ENCODE measurements at regions not wholly inside any gene's neighbourhood (a gene's known extent, or its start where the extent isn't known, plus 50 kb on each side); places are given as distances from the start of the nearest gene placed in this dataset.
A peak's percentile ranks its signal among the peaks of the same experiment; 100 is the strongest.

DNA sequence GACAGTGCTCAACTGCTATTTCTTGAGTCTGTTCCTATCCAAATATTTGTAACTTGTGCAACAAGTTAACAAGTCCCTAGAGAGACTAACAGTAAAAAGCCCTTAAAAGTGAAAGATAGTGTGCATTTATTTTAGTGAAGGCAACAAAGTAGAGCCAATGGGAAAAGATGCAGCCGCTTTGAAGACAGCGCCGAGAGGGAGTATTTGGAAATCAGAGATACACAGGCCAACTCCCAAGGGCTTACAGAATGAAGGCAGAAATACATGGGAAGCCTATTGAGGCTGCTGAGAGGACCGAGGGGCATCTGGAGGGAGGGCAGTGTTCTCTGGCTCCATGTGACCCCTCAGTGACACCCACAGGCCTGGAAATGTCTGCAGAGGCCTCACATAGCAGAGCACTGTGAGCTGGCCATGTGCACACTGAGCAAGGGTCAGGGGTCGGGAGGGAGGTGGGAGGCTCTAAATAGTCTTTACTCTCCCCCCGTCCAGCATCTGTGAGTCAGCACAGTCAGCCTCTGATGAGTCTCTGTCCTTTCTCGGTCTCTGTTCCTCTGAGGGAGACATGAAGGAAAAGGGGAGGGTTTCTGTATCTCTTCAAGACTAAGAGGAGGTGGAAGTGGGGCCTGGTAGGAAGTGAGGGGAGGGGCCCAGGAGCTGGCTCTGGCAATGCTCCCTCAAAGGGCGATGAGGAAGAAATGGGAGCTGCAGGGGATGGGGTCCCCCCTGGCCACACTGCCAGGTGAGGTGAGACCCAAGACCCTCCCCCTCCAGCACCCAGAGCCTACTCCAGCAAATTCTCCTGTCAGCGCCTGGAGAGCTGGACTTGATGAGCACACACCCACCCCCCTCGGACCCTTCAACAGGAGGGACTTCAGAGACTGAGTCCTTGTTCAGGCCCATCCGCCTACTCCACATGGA lies 133.6 kb downstream of the SP3 start:
- no peak for DNase-seq

DNA sequence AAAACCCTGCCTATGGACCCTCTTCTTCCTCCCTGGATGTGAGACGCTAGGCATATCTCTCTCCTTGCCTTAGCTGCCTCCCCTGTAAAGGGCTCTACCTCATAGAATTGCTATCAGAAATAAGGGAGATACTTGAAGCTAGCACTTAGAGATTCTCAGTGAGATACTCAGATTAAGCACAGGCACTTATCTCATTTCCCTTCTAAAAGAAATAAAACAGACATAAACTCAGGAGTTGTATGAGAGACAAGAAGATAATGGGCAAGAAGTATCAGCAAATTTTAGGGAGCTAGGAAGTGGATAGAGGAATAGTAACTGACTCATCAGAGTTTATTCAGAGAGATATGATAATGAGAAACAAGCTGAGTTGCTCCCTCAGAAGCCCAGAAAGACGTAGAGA lies 131.0 kb downstream of the SP3 start:
- DNase-seq: no peak

GRCh38 chr2:173835726-173836125 lies 129.4 kb downstream of the SP3 start:
- DNase-seq: no peak

GRCh38 chr2:173841110-173841509 lies 124.1 kb downstream of the SP3 start:
- DNase-seq: no peak

- DNase-seq: no peak
Measured at GRCh38 chr2:173843526-173843925, 121.6 kb downstream of the SP3 start.

DNA sequence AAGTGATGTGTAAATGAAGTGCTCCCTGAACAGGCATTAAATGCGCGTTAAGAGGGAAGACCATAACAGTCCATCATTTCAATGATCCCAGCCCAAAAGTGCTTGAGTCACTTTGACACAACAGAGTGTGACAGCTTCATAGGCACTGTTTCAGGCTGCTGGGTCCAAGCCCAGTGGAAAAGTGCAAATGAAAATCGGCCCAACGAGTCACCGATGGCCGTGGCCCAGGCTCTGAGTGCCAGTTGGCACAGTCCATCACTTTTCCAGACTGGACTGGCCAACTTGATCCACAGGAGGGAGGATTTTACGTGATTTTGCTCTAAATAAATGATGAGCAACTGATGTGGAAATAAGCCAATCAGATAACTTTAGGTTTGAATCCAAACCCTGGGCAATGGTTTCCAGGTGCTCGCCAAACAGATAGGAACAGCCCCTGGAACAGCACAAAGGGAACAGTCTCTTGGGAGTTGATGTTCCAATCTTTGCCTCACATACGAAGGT lies 114.0 kb downstream of the SP3 start:
- DNase-seq: no peak

DNA sequence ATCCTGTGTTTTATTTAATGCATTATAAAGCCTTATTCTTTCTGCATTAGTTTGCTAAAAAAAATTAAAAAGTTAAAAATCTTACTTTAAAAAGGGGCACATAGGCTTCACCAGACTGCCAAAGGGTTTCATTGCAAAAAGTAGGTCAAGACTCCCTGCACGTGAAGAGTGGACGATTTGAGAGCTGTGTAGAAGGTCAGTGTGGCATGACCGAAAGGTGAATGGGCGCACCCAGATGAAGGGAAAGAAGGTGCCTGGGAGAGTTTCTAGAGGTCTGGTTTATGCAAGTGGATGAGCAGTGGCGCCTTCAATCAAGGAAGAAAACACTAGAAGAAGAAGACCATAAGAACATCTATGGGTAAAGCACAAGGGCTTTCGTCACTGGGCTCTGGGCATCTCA lies 111.0 kb downstream of the SP3 start:
- no peak for DNase-seq

DNA sequence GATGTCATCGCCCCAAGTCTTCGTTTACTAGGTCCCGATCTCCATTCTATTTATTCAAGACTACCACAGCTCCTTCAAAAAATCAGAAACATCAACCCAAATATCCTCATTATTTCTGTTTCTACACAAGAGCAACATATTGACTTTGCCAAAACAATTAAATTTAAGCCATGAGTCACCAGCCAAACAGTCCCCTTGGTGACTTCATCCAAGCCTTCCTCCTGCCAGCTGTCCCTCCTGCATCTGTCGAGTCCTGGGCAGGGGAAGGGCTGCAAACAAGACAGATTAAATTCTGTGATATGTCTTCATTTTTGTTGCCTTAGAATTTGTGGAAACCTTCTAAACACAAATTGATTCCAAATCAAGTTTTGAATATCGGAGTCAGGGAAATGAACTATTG lies 110.3 kb downstream of the SP3 start:
- peak; percentile 77 for DNase-seq

DNA sequence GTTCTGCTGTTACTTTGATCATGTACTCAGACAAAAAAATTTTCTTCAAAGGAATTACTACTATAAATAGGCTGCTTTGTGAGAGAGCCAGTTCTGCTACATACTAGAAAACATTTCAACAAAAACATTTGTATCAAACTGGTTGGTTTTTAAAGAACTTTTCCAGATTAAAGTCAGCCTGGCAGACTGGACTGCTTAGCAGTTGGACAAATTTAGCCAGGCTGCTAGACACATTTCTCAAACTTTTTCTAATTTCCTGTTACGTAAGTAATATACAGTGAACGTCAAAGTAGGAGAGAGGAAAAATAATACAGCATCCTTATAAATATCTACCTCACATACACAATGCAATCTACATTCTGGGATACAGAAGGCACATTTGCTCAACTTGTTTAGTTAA lies 109.5 kb downstream of the SP3 start:
- DNase-seq: no peak

Data from DMS 273 treated with DMSO at 0.1 percent for 48 hours (cell line).